ENCODE measurements at regions not wholly inside any gene's neighbourhood (a gene's known extent, or its start where the extent isn't known, plus 50 kb on each side); places are given as distances from the start of the nearest gene placed in this dataset.

GRCh38 chr14:31936115-31936514, 141.0 kb upstream of the ARHGAP5 start:
- Histone ChIP-seq H2BK12ac (ENCODE audit: low read depth, low read length) (no peak overlapping the region), H4K8ac (ENCODE audit: extremely low read depth, insufficient read depth, low read length) (no peak overlapping the region), H3K79me1 (ENCODE audit: low read depth, low read length) (no peaks in the 10 kb centered on the region), H2BK20ac (ENCODE audit: low read length) (no peak overlapping the region), H3K27me3 (replicated peaks in 1 of 4; ENCODE audit: control insufficient read depth in 3 of 4, extremely low read depth in 1 of 4, insufficient read depth in 3 of 4, low read length in 3 of 4) (peaks cover 0 to 1% (median 0%) of the 10 kb centered on the region in 4 experiments; a peak in 2 of 7 replicates), H3K79me2 (ENCODE audit: control insufficient read depth in 1 of 2, insufficient read depth in 2 of 2, low read length in 2 of 2) (no peaks in the 10 kb centered on the region), H3K4me1 (replicated peaks in 1 of 4; ENCODE audit: control insufficient read depth in 3 of 4, insufficient read depth in 4 of 4, low read length in 3 of 4) (peaks cover 0 to 9% (median 3%) of the 10 kb centered on the region in 4 experiments; a peak in 3 of 7 replicates), H3K23me2 (ENCODE audit: low read depth, low read length) (no peaks in the 10 kb centered on the region), H3K4ac (replicated peaks; ENCODE audit: insufficient read length, low read depth, low read length) (no peak overlapping the region), H3K14ac (ENCODE audit: insufficient read length) (no peak overlapping the region), H3K27ac (ENCODE audit: low read depth, low read length) (no peak overlapping the region), H2BK5ac (ENCODE audit: low read depth, low read length) (no peak overlapping the region), H4K5ac (ENCODE audit: insufficient read length, low read depth, low read length) (no peak overlapping the region), H3K36me3 (ENCODE audit: control insufficient read depth in 2 of 4, insufficient read depth in 4 of 4, low read length in 3 of 4) (no peaks in the 10 kb centered on the region), H2BK15ac (ENCODE audit: low read length) (no peak overlapping the region), H3K9ac (replicated peaks in 1 of 4; ENCODE audit: extremely low read depth in 1 of 4, low read depth in 3 of 4, low read length in 3 of 4) (no peak overlapping the region), H2AK5ac (ENCODE audit: low read depth, low read length) (no peak overlapping the region), H3K9me3 (ENCODE audit: insufficient read depth in 2 of 2, low read depth in 1 of 2, low read length in 1 of 2) (no peaks in the 10 kb centered on the region), H3K23ac (ENCODE audit: insufficient read length) (no peak overlapping the region), H2AFZ (ENCODE audit: low read length) (no peak overlapping the region), H4K20me1 (replicated peaks in 1 of 2; ENCODE audit: control insufficient read depth in 1 of 2, insufficient read depth in 2 of 2, low read length in 2 of 2) (no peaks in the 10 kb centered on the region), H3K4me3 (ENCODE audit: extremely low read depth in 1 of 4, insufficient read depth in 2 of 4, low read depth in 3 of 4, low read length in 4 of 4) (no peak overlapping the region), H3K18ac (ENCODE audit: extremely low read depth, low read length) (no peak overlapping the region), H3K56ac (replicated peaks; ENCODE audit: insufficient read length, low read depth, low read length) (no peak overlapping the region), H4K91ac (replicated peaks; ENCODE audit: insufficient read length, low read length) (no peak overlapping the region), H3K4me2 (ENCODE audit: insufficient read depth in 1 of 2, low read depth in 2 of 2, low read length in 2 of 2) (no peak overlapping the region), H2BK120ac (replicated peaks; ENCODE audit: low read depth, low read length) (no peak overlapping the region)
- no peak for FAIRE-seq
- ChIA-PET POLR2A (ENCODE audit: partially characterized antibody) (no interaction called here), CTCF (ENCODE audit: partially characterized antibody) (interaction anchor here (0.6 to 5.4 kb wide), 3 partner anchors 11 to 130 kb away, joined by 3 to 38 read pairs (median 4); no protein-coding TSS in a partner anchor)
- 75% methylated on average over 6 of the region's 6 CpGs; no CpG with 5 or more reads in 1 of the 2 experiments for WGBS, 2 experiments (ENCODE audit: extremely low coverage in 1 of 2, insufficient coverage in 1 of 2, insufficient read length in 1 of 2, insufficient replicate concordance in 2 of 2, low coverage in 1 of 2, low lambda C conversion rate in 2 of 2, missing lambda C conversion rate in 1 of 2)
- TF ChIP-seq, protein P1, sequence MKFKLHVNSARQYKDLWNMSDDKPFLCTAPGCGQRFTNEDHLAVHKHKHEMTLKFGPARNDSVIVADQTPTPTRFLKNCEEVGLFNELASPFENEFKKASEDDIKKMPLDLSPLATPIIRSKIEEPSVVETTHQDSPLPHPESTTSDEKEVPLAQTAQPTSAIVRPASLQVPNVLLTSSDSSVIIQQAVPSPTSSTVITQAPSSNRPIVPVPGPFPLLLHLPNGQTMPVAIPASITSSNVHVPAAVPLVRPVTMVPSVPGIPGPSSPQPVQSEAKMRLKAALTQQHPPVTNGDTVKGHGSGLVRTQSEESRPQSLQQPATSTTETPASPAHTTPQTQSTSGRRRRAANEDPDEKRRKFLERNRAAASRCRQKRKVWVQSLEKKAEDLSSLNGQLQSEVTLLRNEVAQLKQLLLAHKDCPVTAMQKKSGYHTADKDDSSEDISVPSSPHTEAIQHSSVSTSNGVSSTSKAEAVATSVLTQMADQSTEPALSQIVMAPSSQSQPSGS (IDR thresholded peaks at IDR 0.05; ENCODE audit: low read length): no peak
- no peak for TF ChIP-seq TCF12 (IDR thresholded peaks at IDR 0.05; ENCODE audit: low read depth, low read length)
- TF ChIP-seq CTBP2 (IDR thresholded peaks at IDR 0.05; ENCODE audit: borderline replicate concordance, insufficient read depth, insufficient read length, low read length): no peak
- TF ChIP-seq SAP30 (IDR thresholded peaks at IDR 0.05; ENCODE audit: insufficient read depth, insufficient replicate concordance, low read length): no peak
- no peak for TF ChIP-seq YY1 (IDR thresholded peaks at IDR 0.05; ENCODE audit: low read depth, low read length)
- no peak for TF ChIP-seq CEBPB (IDR thresholded peaks at IDR 0.05; ENCODE audit: low read depth, low read length)
- TF ChIP-seq CBX8 (IDR thresholded peaks at IDR 0.05; ENCODE audit: borderline replicate concordance, low read depth, low read length): no peak
- no peak for TF ChIP-seq KDM5A (IDR thresholded peaks at IDR 0.05; ENCODE audit: low read length)
- TF ChIP-seq HDAC6 (IDR thresholded peaks at IDR 0.05; ENCODE audit: low read depth, low read length): no peak
- TF ChIP-seq ATF3 (IDR thresholded peaks at IDR 0.05; ENCODE audit: insufficient read depth, low read depth, low read length): no peak
- no peak for TF ChIP-seq ASH2L (IDR thresholded peaks at IDR 0.05; ENCODE audit: low read length)
- DNase-seq (ENCODE audit: low read depth in 1 of 2, low spot score in 2 of 2): no peak

Data from H1 (cell line).